ENCODE measurements at regions not wholly inside any gene's neighbourhood (a gene's known extent, or its start where the extent isn't known, plus 50 kb on each side); places are given as distances from the start of the nearest gene placed in this dataset.

GRCh38 chr4:20509315-20509714, 190.9 kb upstream of the PACRGL start:
- no peaks in the 10 kb centered on the region for H3K9me3 ChIP-seq (ENCODE audit: control insufficient read depth, insufficient read depth, low read length)
- no peaks in the 10 kb centered on the region for H3K27me3 ChIP-seq (ENCODE audit: control insufficient read depth, insufficient read depth, low read length)
- no peaks in the 10 kb centered on the region for H3K27me3 Mint-ChIP-seq (ENCODE audit: low read depth in 2 of 2)
- DNase-seq (no peak), ATAC-seq (no peak)
- no peak overlapping the region for H3K4me3 ChIP-seq (ENCODE audit: low read length)
- no peak overlapping the region for H3K27ac Mint-ChIP-seq
- intact Hi-C loops (cut with micrococcal nuclease), result no loop called here
- no peaks in the 10 kb centered on the region for H3K4me1 Mint-ChIP-seq
- H3K9me3 Mint-ChIP-seq, result peaks cover 3% of the 10 kb centered on the region in 2 donors
- no peaks in the 10 kb centered on the region for H3K4me1 ChIP-seq (ENCODE audit: control insufficient read depth, insufficient read depth, low read length)
- WGBS (ENCODE audit: insufficient coverage), result 50% methylated on average over 1 of the region's 2 CpGs
- H3K36me3 Mint-ChIP-seq, result no peaks in the 10 kb centered on the region
- no peak for TF ChIP-seq CTCF (IDR thresholded peaks at IDR 0.05)
- H3K27ac ChIP-seq (ENCODE audit: low read length), result no peak overlapping the region
- no peaks in the 10 kb centered on the region for H3K36me3 ChIP-seq (ENCODE audit: control insufficient read depth, insufficient read depth, low read length)
- no peak overlapping the region for H3K4me3 Mint-ChIP-seq

DNA sequence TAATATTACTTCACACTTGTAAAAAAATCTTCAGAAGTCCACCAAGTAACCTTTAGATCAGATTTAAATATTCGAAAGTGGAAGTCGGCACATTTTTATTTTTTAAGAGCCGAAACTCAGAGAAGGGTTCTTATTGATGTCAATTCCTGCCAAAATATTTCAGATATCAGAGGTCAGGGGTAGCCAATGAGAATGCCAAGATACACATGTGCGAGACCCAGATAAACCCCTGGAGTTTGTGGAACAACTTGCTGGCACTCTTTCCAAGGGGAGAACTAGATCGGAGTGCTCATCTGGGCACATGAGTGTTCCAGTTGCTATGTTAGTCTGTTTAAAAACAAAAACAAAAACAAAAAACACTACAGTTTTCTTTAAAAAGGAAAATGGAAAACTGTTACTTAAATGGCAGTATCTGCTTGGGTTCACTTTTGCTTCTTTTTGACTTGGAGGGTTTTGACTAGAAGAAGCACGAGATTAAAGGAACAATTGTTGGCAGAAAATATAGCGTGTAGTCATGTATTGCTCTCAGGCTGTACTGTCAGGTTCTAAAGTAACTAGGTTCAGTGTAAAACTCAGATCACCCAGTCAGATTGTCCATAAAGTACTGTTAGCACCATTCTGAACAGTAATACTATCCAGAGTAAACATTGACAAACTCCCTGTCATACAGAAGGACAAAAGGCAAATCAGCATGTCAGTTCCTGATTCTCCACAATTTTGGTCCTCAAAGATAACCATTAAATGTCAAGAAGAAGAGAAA, 188.0 kb upstream of the PACRGL start:
- Mint-ChIP-seq H3K9me3 (peaks cover 3% of the 10 kb centered on the region in 2 donors), H3K27me3 (ENCODE audit: low read depth in 2 of 2) (no peaks in the 10 kb centered on the region), H3K27ac (no peak overlapping the region), H3K4me3 (no peak overlapping the region), H3K36me3 (no peaks in the 10 kb centered on the region), H3K4me1 (no peaks in the 10 kb centered on the region)
- Histone ChIP-seq H3K9me3 (ENCODE audit: control insufficient read depth, insufficient read depth, low read length) (no peaks in the 10 kb centered on the region), H3K27ac (ENCODE audit: low read length) (no peak overlapping the region), H3K27me3 (ENCODE audit: control insufficient read depth, insufficient read depth, low read length) (no peaks in the 10 kb centered on the region), H3K36me3 (ENCODE audit: control insufficient read depth, insufficient read depth, low read length) (no peaks in the 10 kb centered on the region), H3K4me3 (ENCODE audit: low read length) (no peak overlapping the region), H3K4me1 (ENCODE audit: control insufficient read depth, insufficient read depth, low read length) (no peaks in the 10 kb centered on the region)
- no peak for DNase-seq
- ATAC-seq, result no peak
- intact Hi-C loops (cut with micrococcal nuclease), result no loop called here
- WGBS (ENCODE audit: insufficient coverage), result 88% methylated on average over 7 of the region's 7 CpGs
- no peak for TF ChIP-seq CTCF (IDR thresholded peaks at IDR 0.05)

- WGBS (ENCODE audit: insufficient coverage), result 88% methylated on average over 5 of the region's 5 CpGs
- H3K36me3 ChIP-seq (ENCODE audit: control insufficient read depth, insufficient read depth, low read length), result no peaks in the 10 kb centered on the region
- Mint-ChIP-seq H3K4me1 (no peaks in the 10 kb centered on the region), H3K36me3 (no peaks in the 10 kb centered on the region), H3K27ac (no peak overlapping the region), H3K4me3 (no peak overlapping the region), H3K9me3 (peaks cover 3% of the 10 kb centered on the region in 2 donors), H3K27me3 (ENCODE audit: low read depth in 2 of 2) (no peaks in the 10 kb centered on the region)
- TF ChIP-seq CTCF (IDR thresholded peaks at IDR 0.05), result no peak
- H3K4me1 ChIP-seq (ENCODE audit: control insufficient read depth, insufficient read depth, low read length), result no peaks in the 10 kb centered on the region
- no peaks in the 10 kb centered on the region for H3K9me3 ChIP-seq (ENCODE audit: control insufficient read depth, insufficient read depth, low read length)
- no peak for ATAC-seq
- no peaks in the 10 kb centered on the region for H3K27me3 ChIP-seq (ENCODE audit: control insufficient read depth, insufficient read depth, low read length)
- intact Hi-C loops (cut with micrococcal nuclease), result no loop called here
- H3K4me3 ChIP-seq (ENCODE audit: low read length), result no peak overlapping the region
- no peak overlapping the region for H3K27ac ChIP-seq (ENCODE audit: low read length)
- no peak for DNase-seq
These were observed 187.3 kb upstream of the PACRGL start for GRCh38 chr4:20512985-20513384.

GRCh38 chr4:20520901-20521300, 179.4 kb upstream of the PACRGL start:
- WGBS (ENCODE audit: insufficient coverage), result no CpG with 5 or more reads among the region's 1 CpG
- H3K27ac Mint-ChIP-seq, result no peak overlapping the region

More at GRCh38 chr4:20520901-20521300, 179.4 kb upstream of the PACRGL start:
- H3K4me1 Mint-ChIP-seq, result no peaks in the 10 kb centered on the region
- H3K9me3 Mint-ChIP-seq, result peaks cover 0 to 5% of the 10 kb centered on the region in 2 donors
- H3K36me3 Mint-ChIP-seq, result no peaks in the 10 kb centered on the region
- H3K27me3 Mint-ChIP-seq (ENCODE audit: low read depth in 2 of 2), result no peaks in the 10 kb centered on the region
- no peaks in the 10 kb centered on the region for H3K9me3 ChIP-seq (ENCODE audit: control insufficient read depth, insufficient read depth, low read length)
- ATAC-seq (no peak), DNase-seq (no peak)
- H3K36me3 ChIP-seq (ENCODE audit: control insufficient read depth, insufficient read depth, low read length), result no peaks in the 10 kb centered on the region
- H3K4me3 ChIP-seq (ENCODE audit: low read length), result no peak overlapping the region
- no peak overlapping the region for H3K4me3 Mint-ChIP-seq
- no peak for TF ChIP-seq CTCF (IDR thresholded peaks at IDR 0.05)
- no peaks in the 10 kb centered on the region for H3K27me3 ChIP-seq (ENCODE audit: control insufficient read depth, insufficient read depth, low read length)
- no peaks in the 10 kb centered on the region for H3K4me1 ChIP-seq (ENCODE audit: control insufficient read depth, insufficient read depth, low read length)
- no peak overlapping the region for H3K27ac ChIP-seq (ENCODE audit: low read length)
- intact Hi-C loops (cut with micrococcal nuclease), result no loop called here

All from natural killer cell (primary cell).